HG02571 (cell line): ENCODE measurements at regions not wholly inside any gene's neighbourhood (a gene's known extent, or its start where the extent isn't known, plus 50 kb on each side); places are given as distances from the start of the nearest gene placed in this dataset.

ENCODE experiments used
- ATAC-seq: cut with Tn5 transposase; IDR thresholded peaks from one replicate; pipeline ENCODE4 v1.9.1; 2021; ENCODE audit warnings: mild to moderate bottlenecking, moderate library complexity; ENCODE audit not compliant: unreplicated experiment

- ATAC-seq = no peak
Measured at GRCh38 chr1:168391851-168392681, 111.4 kb downstream of the TBX19 start.

DNA sequence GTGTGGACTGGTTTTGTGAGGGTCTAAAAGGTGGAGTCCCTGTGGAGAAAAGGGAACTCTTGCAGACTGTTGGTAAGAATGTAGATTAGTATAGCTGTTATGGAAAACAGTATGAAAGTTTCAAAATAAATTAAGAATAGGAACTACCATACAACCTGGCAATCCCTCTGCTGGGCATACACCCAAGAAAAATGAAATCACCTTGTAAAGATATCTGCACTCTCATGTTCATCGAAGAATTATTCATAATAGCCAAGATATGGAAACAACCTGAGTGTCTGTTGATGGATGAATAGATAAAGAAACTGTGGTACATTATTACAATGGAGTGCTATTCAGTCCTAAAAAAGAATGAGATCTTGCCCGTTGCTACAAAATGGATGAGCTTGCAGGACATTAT lies 109.6 kb downstream of the TBX19 start:
- no peak for ATAC-seq

GRCh38 chr1:168387781-168388760 lies 107.4 kb downstream of the TBX19 start:
- ATAC-seq = no peak

DNA sequence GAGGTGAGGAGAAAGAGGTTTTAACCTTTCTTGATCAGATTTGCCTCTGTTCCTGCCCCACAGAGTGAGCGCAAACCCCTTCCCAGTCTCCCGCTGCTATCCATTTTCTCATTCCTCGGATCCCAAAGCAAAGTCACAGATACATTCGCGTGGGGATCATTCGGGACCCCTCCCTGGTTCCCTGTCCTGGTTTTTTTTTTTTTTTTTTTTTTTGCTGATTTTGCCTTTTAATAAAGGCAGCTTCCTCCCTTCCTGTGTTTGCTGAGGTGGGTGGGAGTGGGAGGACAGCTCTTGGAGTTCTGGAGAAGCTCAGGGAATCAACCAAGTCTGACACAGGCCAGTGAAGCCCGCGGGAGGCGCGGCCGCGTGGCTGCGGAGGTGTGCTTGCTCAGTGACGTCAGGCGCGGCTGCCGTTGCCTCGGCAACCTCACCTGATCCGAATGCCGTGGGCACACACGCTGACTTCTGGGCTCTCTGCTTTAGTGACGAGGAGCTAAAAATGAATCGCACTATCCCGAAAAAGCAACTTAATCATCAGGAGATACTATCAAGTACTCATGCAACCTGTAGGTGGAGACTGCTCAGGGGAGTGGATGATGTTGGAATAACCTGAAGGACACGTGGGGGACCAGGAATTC lies 106.4 kb downstream of the TBX19 start:
- ATAC-seq = no peak

GRCh38 chr1:168386492-168386891 lies 105.8 kb downstream of the TBX19 start:
- no peak for ATAC-seq

GRCh38 chr1:168381850-168382249 lies 101.2 kb downstream of the TBX19 start:
- ATAC-seq = no peak

DNA sequence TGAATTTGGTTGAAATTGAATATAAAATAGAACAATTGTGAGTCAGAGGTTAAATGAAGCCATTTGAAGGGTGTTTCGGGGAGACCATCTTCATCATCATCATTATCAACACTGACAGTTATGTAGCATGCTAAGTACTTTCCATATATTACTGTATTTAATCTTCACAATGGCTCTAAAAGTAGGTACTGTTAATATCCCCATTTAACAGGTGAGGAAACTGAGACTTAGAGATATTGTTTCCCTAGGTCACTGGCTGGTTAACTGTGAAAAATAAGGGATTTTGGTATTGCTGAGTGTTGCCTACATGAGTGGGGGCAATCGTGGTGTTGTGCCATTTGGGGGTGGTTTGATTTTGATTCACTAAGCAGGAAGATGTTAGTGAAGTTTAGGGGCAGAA lies 100.3 kb downstream of the TBX19 start:
- no peak for ATAC-seq

GRCh38 chr1:168379104-168379860 lies 98.6 kb downstream of the TBX19 start:
- no peak for ATAC-seq

DNA sequence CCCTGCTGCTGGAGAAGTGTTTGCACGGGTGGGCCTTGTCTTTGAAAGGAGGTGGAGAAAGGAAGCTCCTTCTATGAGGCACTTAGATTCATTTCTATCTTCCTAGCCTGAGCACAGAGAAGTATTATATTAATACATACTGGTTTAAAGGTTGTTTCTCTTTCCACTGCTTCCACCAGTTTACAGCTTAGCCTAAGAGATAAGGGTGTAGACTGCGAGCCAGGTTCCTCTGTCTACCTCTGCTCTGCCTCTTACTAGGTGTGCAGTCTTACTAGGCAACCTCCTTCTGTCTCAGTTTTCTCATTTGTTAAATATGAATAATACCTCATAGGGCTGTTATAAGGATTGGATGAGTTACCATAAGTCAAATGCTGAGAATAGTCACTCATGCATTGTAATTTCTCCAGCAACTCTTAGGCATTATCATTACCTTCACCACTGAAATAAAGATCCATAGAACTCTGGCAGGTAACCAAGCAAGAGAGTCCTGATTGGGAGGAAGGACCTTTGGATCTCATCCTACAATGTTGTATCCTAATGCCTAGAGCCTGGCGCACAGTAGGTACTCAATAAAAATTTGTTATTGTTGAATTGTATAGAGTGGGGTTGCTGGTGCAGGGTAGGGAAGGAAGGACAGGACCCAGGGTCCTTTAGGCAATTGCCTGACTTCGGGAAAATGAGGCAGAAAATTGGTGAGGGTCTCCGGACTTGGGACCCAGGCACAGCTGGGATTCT lies 95.1 kb downstream of the TBX19 start:
- ATAC-seq = no peak

DNA sequence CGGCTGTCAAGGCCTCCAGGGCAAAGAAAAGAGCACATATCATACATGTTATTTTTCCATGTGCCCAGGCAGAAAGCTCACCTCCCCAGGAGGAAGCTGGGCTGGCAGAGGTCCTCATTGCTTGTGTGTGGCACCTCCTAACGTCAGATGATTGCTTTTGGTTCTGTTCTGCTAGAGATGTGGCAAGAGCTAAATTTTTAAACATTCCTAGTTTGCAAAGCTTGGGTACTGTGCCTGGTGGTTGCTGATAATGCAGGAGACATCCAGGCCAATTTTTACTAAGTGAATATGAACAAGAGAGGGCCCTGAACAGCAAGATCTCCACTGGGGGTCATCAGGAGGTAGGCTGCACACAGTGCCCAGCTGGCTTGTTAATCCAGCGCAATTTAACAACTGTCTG lies 93.9 kb downstream of the TBX19 start:
- no peak for ATAC-seq

GRCh38 chr1:168373869-168374268 lies 93.2 kb downstream of the TBX19 start:
- no peak for ATAC-seq

GRCh38 chr1:168372861-168373371 lies 92.2 kb downstream of the TBX19 start:
- ATAC-seq = no peak

DNA sequence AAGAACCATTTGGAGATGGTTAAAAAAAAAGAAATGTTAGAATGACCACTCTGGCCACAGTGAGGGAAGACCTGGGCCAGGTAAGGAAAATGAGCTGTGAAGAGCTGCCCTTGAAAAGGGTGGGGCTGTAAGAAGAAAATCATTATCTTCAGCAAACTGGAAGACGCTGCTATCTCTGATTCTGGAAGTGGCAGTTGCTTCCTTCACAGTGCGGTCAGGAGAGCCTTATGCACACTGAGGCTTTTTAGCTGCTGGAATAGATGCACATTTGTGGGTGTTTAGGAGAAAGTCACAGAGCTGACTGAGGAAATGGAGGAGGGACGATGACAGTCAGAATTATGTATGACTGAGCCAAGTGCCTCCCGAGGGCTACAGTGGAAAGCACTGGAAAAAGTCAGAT lies 91.6 kb downstream of the TBX19 start:
- no peak for ATAC-seq

DNA sequence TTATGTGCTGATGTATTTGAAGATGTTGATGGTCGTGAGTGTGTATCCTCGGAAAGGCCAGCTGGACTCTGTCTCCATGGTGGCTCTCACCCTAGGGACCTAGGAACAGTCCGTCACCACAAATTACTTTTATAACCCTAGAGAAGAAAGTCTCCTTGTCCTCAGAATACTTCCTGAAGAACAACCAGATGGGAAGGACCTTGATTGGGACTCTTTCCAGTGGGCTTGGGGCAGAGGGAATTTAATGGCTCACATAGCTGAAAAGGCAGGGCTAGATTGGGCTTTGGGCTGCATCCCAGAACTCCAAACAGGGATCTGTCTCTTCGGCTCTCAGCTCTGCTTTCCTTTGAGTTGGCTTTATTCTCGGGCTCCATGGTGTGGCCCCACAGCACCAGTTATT lies 90.8 kb downstream of the TBX19 start:
- no peak for ATAC-seq

DNA sequence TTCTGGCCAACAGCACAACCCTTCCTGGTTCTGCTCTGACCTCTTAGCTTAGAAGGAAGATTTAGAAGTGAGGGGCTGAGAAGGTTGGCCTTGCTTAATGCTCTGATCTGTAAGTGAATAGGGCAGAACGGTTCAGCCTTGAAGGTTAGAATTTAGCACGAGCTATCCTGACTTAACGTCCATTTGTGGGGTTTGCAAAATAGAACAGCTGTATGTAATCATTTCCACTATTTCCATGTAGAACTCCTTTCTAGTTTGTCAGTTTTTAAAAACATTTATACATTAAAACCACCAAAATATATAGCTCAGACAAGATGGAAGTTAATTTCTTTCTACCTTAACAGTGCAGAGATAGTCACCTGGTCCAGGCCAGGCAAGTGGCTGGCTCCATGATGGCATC lies 89.9 kb downstream of the TBX19 start:
- ATAC-seq = no peak

DNA sequence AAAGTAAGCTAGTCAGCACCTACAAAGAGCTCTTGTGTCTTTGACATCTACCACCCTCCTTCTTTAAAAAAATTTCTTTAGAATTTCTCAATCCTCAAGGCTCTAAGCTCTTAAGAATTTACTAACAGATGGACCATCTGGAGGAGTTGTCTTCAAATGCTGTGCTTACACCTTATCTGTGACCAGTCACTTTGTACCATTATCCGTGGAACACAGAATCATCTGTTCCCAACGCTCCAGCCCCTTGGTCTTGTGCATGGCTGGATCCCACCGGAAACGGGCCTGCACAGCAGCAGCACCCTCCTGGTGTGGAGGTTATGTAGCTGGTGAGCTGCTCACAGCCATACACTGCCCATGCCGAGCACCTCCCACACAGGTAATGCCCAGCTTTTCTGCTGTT lies 89.0 kb downstream of the TBX19 start:
- no peak for ATAC-seq

GRCh38 chr1:168368131-168368530 lies 87.5 kb downstream of the TBX19 start:
- no peak for ATAC-seq

DNA sequence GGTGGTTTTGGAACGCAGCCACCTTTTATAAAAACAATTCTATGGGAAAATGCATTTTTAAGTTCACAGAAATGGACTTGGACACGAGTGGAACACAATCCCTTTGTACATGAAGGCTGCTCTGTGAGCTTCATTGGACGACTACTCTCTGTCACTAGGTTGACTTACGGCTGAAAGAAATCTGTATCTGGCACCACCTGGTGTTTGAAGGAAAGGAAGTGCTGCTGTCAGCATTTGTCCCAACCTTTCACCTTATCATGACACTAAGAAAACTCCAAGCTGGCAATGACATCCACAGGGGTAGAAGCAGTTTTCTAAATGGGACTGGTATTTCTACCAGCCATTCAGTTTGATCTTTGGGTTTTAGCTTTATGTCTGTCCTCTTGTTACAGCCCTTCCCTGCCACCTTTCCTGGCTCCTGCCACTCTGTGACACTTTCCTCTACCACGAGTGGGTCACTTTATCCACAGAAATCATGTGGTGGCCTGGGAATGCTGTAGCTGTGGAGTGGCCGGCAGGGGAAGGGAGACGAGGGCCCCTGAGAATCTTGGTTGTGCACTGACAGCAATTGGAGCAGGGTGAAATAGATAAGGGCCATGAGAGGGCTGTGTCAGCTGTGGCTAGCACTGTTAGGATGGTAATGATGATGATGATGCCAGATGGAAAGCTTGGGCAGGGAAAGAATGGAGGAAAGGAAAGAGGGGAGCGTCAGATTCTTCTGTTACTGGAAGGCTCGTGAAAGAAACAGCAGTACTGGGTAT lies 85.2 kb downstream of the TBX19 start:
- no peak for ATAC-seq
